GM18511 (cell line): ENCODE measurements at regions not wholly inside any gene's neighbourhood (a gene's known extent, or its start where the extent isn't known, plus 50 kb on each side); places are given as distances from the start of the nearest gene placed in this dataset.
"Not testable (repeated sequence)": the region's sequence is repeated elsewhere in the genome, so short reads cannot be mapped to it uniquely, and the experiment has no call there.

Source experiments
- ATAC-seq: cut with Tn5 transposase; IDR thresholded peaks from one replicate; pipeline ENCODE4 v1.9.1; 2021; ENCODE audit warnings: mild to moderate bottlenecking, moderate library complexity; ENCODE audit not compliant: unreplicated experiment

DNA sequence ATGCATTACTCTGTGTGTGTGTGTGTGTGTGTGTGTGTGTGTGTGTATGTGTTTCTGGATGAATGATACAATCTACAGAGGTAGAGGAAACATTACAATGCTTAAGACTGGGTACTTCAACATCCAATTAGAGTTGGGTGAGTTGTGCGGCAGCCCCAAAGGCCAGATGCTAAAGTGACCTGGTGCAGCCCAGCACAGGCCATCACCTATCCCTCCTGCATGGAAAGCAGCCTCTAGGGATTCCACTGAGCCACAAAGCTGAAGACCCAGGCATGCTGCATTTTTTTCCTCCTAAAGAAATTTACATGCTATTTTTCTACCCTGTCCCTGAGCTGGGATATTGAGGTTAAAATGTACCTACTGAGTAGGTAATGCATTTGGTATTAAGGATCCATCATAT, 79.1 kb upstream of the ETAA1 start:
- no peak for ATAC-seq

DNA sequence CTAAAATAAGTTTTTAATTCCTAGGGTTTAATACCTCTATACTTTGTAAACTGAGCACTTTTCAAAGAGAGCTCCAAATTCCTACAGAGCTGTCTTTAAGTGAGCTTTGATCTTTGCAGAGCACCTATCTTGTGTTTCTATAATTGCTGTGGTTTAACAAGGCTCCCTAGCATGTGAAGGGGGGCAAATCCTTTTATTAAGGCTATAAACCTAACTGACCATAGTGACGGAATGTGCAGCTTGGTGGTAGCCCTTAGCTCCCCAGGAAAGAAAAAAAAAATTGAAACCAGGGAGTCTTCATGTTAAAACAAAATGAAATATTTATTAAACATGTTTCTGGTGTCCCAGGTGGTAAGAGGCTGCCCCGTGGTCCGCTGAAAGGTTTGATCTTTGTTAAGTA, 78.6 kb upstream of the ETAA1 start:
- ATAC-seq: no peak

DNA sequence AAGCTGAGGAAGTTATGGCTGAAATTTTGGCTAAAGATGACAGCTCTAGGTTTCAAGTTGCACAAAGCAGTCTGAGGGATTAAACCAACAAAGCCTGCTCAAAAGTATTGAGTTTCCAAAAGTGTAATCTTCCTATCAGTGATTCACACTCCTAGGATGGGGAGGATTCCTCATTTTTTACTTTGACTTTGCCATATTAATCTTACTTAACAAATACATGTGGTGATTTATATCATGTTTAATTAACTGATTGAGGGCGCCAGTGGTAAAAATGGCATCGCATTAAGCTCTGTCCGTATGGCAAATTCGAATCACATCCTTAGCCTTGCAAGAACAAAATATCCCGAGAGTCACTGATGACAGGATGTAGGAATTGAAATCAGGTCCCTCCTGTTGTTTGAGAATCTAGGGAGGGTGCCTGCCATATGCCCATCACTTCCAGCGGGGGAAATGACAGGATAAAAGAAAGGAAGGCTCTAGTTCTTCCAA, 78.1 kb upstream of the ETAA1 start:
- ATAC-seq: no peak

DNA sequence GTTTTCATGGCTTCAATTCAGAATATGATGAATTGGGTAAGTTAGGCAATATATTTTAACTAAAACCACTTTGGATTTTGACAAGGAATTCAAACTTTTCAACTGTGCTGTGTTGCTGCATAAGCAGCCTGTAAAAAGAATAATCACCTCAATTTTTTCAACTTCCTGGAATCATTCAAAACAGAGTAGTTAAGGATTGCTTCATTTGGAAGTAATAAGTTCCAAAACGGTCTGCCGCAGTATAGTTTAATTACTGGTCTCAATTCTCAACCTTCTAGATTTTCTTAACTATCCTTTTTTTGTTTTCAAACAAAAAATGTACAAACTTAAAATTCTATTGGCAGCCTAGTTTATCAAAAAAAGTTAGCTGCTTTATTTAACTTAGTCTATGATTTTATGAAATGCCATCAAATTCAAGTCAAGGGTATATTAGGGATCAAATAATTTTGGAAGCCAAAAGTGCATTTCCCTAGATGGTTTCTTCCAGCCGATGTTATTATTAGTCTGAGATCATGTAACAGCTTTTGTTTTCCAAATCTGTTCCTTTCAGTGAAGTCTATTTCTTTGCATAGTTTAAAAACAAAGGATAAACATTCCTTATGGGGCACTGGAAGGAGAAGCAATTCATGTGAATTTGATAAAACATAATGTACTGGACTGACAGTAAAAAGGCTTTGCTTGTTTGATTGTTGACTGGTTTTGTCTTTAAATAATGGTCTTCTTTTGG, 76.1 kb upstream of the ETAA1 start:
- ATAC-seq: no peak

DNA sequence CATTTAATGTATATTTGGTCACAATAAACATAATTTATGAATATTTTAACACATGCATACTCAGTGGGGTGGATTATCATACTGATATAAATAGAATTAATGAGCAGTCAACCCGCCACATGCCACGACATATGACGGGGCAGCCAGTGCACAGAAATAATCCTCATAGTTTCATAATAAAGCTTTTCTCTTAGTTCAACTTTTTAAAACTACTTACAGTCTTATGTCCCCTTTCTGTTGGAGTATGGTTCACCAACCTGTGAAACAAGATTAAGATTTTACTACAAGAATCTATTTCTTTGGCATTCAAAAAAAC, 75.6 kb upstream of the ETAA1 start:
- no peak for ATAC-seq

DNA sequence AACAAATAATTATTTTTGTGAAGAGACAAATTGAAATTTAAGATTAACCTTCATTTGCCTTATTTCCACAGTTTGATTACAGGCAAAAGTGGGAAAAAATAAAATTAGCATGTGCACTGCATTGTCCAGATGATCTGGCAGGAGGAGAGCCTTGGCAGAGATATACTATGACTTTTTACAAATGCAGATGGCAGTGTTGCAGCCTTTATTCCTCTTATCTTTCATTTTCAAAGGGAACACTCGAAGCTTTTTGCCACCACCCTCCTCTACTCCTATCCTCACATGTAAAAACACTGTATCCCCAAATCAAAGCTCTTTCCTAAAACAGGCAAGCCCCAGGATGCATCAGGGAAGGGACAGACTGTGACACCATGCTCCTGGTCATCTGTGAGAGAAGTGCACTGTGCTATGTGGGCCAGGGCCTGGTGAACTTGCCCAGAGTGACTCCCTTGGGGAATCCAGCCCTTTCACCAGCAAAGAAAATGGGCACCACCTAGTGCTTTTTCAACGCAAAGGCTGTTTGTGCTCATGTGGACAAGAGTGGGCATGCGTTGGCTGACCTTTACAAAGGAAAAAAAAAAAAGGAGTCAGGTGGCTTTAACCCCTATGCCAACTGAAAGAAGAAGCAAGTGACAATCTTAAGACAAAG, 74.7 kb upstream of the ETAA1 start:
- no peak for ATAC-seq

DNA sequence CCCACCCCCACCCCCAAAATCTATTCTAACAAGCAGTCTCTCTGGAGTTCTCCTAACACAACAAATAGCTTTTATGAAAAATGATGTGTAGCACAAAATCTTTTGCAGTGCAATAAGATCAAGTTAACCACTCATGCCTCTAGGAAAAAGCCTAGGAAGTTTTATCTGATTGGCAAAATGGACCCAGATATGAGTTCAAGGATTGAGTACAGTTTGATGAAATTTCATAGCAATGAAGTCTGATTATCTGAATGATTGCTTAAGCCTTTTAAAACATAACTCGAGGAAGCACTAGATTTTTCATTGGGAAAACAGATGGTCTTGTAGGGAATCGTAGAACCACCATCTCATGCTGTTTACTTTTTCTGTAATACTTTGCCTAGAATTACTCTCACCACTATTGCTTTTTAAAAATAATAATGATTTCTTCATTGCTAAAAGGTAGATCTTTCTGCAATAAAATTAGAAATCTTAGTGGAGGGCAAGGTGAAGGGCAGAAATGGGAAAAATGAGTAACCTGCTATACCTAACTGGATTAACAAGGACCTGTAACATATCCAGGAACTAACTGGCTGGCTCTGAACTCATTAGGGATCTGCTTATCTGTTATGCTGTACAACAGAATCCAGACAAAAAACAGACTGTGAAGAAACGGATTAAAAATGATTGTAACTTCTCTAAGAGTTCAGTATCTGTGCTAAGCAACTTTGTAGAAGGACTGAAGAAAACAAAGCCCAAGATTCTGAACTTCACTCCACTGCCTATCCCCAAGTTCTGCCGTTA, 73.7 kb upstream of the ETAA1 start:
- ATAC-seq: no peak

DNA sequence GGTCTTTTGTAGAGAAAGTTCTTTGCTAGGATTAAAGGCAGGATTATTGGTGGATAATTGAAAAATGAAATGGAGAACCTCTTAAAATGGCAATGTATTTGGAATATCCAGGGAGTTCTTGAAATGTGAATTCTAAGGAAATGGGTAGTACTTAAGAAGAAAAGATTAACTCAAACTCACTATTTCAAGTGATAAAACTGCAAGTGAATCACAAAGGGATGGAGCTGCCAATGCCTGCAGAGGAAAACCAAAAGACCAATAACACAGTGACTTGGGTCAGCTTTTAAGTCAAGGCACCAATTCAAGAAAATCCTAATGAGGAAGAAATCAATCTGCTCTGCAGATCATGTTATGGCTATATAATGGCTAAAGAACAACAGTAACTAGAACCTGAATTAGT, 67.6 kb upstream of the ETAA1 start:
- no peak for ATAC-seq

DNA sequence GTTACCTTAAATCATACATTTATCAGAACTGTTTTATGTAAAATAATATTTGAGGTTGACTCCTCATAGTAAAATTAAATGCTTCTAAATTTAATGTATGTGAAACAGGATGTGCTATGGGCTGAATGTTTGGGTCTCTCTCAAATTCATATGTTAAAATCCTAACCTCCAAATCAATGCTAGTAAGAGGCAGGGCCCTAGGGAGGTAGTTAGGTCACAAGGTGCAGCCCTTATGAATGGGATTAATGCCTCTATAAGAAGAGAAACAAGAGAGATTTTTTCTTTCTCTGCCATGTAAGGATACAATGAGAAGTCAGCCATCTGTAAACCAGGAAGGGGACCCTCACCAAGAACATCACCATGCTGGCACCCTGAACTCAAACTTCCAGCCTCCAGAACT, 67.2 kb upstream of the ETAA1 start:
- no peak for ATAC-seq

DNA sequence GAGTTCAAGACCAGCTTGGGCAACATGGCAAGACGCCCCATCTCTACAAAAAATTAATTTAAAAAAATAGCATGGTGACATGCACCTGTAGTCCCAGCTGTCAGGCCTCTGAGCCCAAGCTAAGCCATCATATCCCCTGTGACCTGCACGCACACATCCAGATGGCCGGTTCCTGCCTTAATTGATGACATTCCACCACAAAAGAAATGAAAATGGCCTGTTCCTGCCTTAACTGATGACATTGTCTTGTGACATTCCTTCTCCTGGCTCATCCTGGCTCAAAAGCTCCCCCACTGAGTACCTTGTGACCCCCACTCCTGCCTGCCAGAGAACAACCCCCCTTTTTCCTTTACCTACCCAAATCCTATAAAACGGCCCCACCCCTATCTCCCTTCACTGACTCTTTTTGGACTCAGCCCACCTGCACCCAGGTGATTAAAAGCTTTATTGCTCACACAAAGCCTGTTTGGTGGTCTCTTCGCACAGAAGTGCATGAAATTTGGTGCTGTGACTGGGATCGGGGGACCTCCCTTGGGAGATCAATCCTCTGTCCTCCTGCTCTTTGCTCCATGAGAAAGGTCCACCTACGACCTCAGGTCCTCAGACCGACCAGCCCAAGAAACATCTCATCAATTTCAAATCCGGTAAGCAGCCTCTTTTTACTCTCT, 65.6 kb upstream of the ETAA1 start:
- not testable (repeated sequence) for ATAC-seq

DNA sequence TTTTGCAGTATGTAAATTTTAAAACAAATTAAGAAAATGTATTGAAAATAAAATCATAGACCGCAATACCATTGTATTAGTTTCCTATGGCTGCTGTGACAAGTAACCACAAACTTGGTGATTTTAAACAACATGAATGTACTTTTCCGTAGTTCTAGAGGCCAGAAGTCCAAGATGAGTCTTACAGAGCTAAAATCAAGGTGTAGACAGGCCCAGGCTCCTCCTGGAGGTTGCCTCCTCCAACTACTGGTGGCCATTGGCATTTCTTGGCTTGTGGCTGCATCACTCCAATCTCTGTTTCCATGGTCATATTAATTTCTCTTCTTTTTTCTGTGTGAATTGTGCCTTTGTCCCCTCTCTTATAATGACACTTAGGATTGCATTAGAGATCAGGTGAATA, 59.2 kb upstream of the ETAA1 start:
- no peak for ATAC-seq

DNA sequence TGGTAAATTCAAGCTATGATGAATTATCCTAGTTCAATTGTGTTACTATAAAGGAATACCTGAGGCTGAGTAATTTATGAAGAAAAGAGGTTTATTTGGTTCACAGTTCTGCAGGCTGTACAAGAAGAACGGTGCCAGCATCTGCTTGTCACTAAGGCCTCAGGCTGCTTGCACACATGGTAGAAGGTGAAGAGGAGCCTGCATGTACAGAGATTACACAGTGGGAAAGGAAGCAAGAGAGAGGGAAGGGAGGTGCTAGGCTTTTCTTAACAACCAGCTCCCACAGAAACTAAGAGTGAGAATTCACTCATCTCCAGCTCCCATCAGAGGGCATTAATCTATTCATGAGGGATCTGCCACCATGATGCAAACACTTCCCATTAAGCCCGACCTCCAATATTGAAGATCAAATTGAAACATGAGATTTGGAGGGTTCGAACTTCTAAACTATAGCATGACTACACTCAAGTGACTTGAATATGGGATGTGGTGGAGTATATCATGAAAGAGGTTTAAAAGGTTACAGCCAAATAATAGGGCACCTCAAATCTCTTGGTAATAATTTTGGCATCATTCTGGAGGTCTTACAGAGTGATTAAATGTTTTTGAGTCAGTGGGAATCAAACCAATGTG, 58.4 kb upstream of the ETAA1 start:
- ATAC-seq: no peak

DNA sequence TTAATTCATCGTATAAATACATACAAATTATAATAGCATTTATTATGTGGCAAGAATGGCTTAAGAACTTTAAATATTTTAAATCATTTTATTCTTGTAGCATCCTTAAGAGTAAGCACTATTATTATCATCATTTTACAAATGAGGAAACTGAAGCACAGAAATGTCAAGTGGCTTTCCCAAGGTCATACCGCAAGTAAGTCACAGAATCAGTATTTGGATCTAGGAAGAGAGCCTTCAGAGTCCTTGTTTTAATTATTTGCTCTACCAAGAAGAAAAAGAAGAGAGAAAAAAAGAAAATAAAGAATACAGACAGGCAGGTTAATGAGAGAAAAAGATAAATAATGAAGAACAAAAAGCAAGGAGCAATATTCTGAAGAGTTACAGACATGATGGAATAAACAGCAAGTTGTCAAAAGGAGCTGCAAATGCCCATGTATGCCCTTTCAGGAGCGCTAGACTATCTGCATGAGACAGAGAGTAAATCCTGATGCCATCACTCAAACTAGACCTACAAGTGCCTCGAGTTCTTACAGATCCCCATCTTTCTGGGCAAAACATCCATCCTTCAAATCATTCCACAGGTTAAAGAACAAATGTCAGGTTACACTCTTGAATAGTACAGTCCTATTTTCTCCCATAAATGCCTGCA, 57.8 kb upstream of the ETAA1 start:
- ATAC-seq: no peak

DNA sequence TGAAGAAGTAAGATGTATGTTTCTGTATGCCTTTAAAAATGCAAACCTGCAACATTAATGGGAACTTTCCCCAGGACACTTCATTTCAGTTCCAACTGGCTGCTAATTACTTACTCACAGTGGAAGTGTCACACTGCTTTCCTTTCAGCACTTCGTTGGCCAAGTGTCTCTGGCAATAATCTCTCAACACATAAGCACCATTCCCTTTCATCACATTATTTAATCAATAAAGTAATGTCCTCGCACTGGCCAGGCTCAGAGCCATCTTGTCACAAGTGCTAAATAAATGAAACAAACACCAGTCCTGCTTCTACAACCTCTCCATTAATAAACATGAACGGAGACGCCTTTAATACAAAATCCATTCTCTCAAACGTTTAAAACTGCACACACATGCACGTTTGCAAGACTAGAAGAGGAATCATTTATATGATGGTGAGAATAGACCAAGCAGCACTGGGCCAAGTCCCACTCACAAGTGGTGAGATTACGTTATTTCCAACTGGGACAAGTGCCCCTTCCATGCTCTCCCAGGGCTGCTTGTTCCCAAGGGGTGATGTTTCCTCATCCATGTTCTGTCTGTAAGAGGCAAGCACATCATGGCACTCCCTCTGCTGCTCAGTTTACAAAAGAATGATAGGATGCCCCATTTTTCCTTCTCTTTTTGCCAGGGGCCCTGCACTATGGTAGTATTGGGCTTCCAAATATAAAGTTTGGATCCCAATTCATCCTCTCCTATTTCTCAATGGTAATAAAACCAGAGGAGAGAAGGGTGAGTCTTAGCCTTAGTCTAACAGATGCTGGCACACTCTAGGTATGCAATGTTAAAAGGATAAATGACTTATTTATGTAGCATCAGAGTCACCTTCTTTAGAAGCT, 56.8 kb upstream of the ETAA1 start:
- ATAC-seq: no peak

DNA sequence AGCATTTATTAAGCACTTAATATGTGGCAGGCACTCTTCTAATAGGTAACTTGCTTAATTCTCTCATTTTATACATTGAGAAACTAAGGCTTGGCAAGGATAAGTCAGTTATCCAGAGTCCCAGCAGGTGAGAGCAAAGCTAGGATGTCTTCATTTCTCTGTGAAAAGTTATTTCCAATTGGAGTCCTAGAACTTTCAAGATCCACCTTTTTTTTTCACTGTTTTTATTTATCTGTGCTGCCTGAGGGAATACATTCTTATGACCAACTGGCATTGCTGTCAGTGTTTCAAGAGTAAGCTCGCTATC, 56.2 kb upstream of the ETAA1 start:
- ATAC-seq: no peak

DNA sequence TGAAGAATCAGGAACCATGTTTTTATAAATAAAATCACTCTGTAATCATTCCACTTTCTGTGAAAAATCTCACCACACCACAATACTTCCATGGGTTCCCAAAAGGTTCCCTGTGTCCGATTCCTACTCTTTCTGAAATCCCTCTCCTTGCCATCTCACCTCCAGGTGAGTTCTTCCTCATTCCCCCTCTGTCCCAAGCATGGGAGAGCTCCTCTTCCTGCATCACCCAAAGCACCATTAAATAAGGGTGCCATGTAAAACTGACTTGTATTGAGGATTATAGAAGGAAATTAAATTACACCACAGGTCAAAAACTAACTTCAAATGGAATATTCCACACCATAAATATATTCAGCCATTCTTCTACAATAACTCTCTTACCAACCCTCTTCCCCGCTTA, 55.8 kb upstream of the ETAA1 start:
- no peak for ATAC-seq

DNA sequence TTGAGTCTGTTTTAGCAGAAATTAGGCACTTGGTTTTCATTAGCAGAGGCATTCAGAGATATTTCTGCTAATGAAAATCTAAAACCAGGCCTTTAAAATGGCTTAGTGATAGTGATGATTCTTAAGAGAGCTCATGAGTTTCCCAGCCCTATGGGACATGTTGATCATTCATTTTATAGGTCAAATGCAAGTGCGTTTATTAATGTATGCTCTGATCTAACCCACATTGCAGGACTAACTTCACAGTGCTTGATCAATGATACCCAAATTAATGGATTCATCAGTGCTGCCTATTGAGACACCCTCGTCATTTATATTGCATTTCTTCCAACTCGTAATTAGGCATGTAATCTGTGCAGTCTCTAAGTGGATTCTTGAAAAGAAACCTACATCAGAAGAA, 54.7 kb upstream of the ETAA1 start:
- no peak for ATAC-seq

DNA sequence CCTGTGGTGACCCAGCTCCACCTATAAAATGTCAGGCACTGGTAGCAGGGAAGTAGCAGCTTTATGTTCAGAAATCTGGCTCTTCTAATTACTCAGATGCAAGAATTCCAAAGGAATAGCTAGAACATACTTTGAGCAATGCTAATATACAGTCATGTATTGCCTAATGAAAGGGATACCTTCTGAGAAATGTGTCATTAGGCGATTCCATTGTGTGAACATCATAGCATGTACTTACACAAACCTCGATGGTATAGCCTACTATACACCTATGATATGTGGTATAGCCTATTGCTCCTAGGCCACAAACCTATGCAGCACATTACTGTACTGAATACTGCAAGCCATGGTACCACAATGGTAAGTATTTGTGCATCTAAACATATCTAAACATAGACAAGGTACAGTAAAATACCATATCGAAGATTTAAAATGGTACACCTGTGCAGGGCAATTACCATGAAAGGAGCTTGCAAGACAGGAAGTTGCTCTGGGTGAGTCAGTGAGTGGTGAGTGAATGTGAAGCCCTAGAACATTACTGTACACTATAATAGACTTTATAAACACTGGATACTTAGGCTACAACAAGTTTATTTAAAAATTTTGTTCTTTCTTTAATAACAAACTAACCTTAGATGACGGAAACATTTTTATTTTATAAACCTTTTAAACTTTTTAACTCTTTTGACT, 50.3 kb upstream of the ETAA1 start:
- no peak for ATAC-seq
